Activated naive CD8-positive, alpha-beta T cell treated with anti-CD3 and anti-CD28 coated beads, Interleukin-2, amount 50 U/mL, for 24 hours (primary cell): ENCODE measurements at regions not wholly inside any gene's neighbourhood (a gene's known extent, or its start where the extent isn't known, plus 50 kb on each side); places are given as distances from the start of the nearest gene placed in this dataset.
"Not testable (repeated sequence)": the region's sequence is repeated elsewhere in the genome, so short reads cannot be mapped to it uniquely, and the experiment has no call there.

ENCODE experiments used
- ATAC-seq: fragments of 150-1000 bp; cut with Tn5 transposase; one replicate; pipeline ENCODE4 v1.10.0; 2021
- DNase-seq: peaks from one replicate; pipeline ENCODE4 v3.0.0; 2021
- H3K27ac Mint-ChIP-seq: one replicate; pipeline ENCODE4 v1.8.0; 2021; ENCODE audit warnings: mild to moderate bottlenecking, mixed read lengths
- H3K27me3 Mint-ChIP-seq: one replicate; pipeline ENCODE4 v1.8.0; 2021; ENCODE audit warnings: mixed read lengths
- H3K36me3 Mint-ChIP-seq: one replicate; pipeline ENCODE4 v1.8.0; 2021; ENCODE audit warnings: low read depth, mixed read lengths
- H3K4me1 Mint-ChIP-seq: one replicate; pipeline ENCODE4 v1.8.0; 2021; ENCODE audit warnings: mixed read lengths
- H3K4me3 Mint-ChIP-seq: one replicate; pipeline ENCODE4 v1.8.0; 2021; ENCODE audit warnings: mild to moderate bottlenecking, moderate library complexity, mixed read lengths
- H3K9me3 Mint-ChIP-seq: one replicate; pipeline ENCODE4 v1.8.0; 2021; ENCODE audit warnings: mixed read lengths

- Mint-ChIP-seq H3K4me1 (no peaks in the 10 kb centered on the region), H3K27me3 (peaks cover 3% of the 10 kb centered on the region), H3K9me3 (no peaks in the 10 kb centered on the region), H3K4me3 (no peak overlapping the region), H3K36me3 (no peaks in the 10 kb centered on the region), H3K27ac (no peak overlapping the region)
- DNase-seq (no peak), ATAC-seq (no peak)
Observed at GRCh38 chr1:201639826-201640225, 100.9 kb downstream of the NAV1 start.

GRCh38 chr1:201640624-201641023, 101.7 kb downstream of the NAV1 start:
- Mint-ChIP-seq H3K27ac (no peak overlapping the region), H3K4me3 (no peak overlapping the region), H3K4me1 (no peaks in the 10 kb centered on the region), H3K36me3 (no peaks in the 10 kb centered on the region), H3K27me3 (peaks cover 3% of the 10 kb centered on the region), H3K9me3 (no peaks in the 10 kb centered on the region)
- DNase-seq (no peak), ATAC-seq (no peak)

- no peak overlapping the region for H3K27ac Mint-ChIP-seq
- H3K9me3 Mint-ChIP-seq, result no peaks in the 10 kb centered on the region
- H3K4me1 Mint-ChIP-seq, result no peaks in the 10 kb centered on the region
- H3K4me3 Mint-ChIP-seq, result no peak overlapping the region
- peaks cover 5% of the 10 kb centered on the region for H3K27me3 Mint-ChIP-seq
- DNase-seq, result no peak
- ATAC-seq, result no peak
- H3K36me3 Mint-ChIP-seq, result no peaks in the 10 kb centered on the region
Observed at GRCh38 chr1:201641524-201642253, 102.8 kb downstream of the NAV1 start.

GRCh38 chr1:201643835-201644104, 104.8 kb downstream of the NAV1 start:
- Mint-ChIP-seq H3K9me3 (no peaks in the 10 kb centered on the region), H3K36me3 (no peaks in the 10 kb centered on the region), H3K4me1 (no peaks in the 10 kb centered on the region), H3K4me3 (no peak overlapping the region), H3K27ac (no peak overlapping the region), H3K27me3 (peaks cover 10% of the 10 kb centered on the region)
- ATAC-seq (no peak), DNase-seq (no peak)

GRCh38 chr1:201644197-201644596, 105.3 kb downstream of the NAV1 start:
- DNase-seq (no peak), ATAC-seq (no peak)
- no peaks in the 10 kb centered on the region for H3K36me3 Mint-ChIP-seq
- H3K4me3 Mint-ChIP-seq, result no peak overlapping the region
- no peaks in the 10 kb centered on the region for H3K9me3 Mint-ChIP-seq
- H3K27ac Mint-ChIP-seq, result no peak overlapping the region
- no peaks in the 10 kb centered on the region for H3K4me1 Mint-ChIP-seq
- H3K27me3 Mint-ChIP-seq, result peaks cover 10% of the 10 kb centered on the region

- not testable (repeated sequence) for ATAC-seq, DNase-seq, H3K36me3 Mint-ChIP-seq, H3K9me3 Mint-ChIP-seq, H3K4me1 Mint-ChIP-seq, H3K27ac Mint-ChIP-seq, H3K4me3 Mint-ChIP-seq
- peaks cover 17% of the 10 kb centered on the region for H3K27me3 Mint-ChIP-seq
Observed at GRCh38 chr1:201645000-201645399, 106.1 kb downstream of the NAV1 start.

GRCh38 chr1:201645956-201646355, 107.0 kb downstream of the NAV1 start:
- ATAC-seq (no peak), DNase-seq (no peak)
- H3K4me3 Mint-ChIP-seq, result no peak overlapping the region
- no peaks in the 10 kb centered on the region for H3K36me3 Mint-ChIP-seq
- H3K27me3 Mint-ChIP-seq, result peaks cover 23% of the 10 kb centered on the region
- no peaks in the 10 kb centered on the region for H3K9me3 Mint-ChIP-seq
- no peak overlapping the region for H3K27ac Mint-ChIP-seq
- H3K4me1 Mint-ChIP-seq, result no peaks in the 10 kb centered on the region

GRCh38 chr1:201646411-201647022, 107.6 kb downstream of the NAV1 start:
- H3K36me3 Mint-ChIP-seq, result no peaks in the 10 kb centered on the region
- H3K27me3 Mint-ChIP-seq, result peaks cover 27% of the 10 kb centered on the region
- no peak overlapping the region for H3K4me3 Mint-ChIP-seq
- H3K27ac Mint-ChIP-seq, result no peak overlapping the region
- no peaks in the 10 kb centered on the region for H3K4me1 Mint-ChIP-seq
- ATAC-seq, result no peak
- H3K9me3 Mint-ChIP-seq, result no peaks in the 10 kb centered on the region
- DNase-seq, result no peak

- Mint-ChIP-seq H3K4me3 (no peak overlapping the region), H3K4me1 (no peaks in the 10 kb centered on the region), H3K27ac (no peak overlapping the region), H3K36me3 (no peaks in the 10 kb centered on the region), H3K27me3 (peaks cover 32% of the 10 kb centered on the region), H3K9me3 (no peaks in the 10 kb centered on the region)
- ATAC-seq (no peak), DNase-seq (no peak)
Observed at GRCh38 chr1:201647094-201647493, 108.2 kb downstream of the NAV1 start.

GRCh38 chr1:201647722-201648065, 108.8 kb downstream of the NAV1 start:
- H3K4me3 Mint-ChIP-seq, result peak overlapping the region; percentile 4
- H3K4me1 Mint-ChIP-seq, result no peaks in the 10 kb centered on the region
- peaks cover 32% of the 10 kb centered on the region for H3K27me3 Mint-ChIP-seq

GRCh38 chr1:201648066-201648906, 109.4 kb downstream of the NAV1 start:
- ATAC-seq, result no peak
- Mint-ChIP-seq H3K27me3 (peaks cover 32% of the 10 kb centered on the region), H3K4me3 (no peak overlapping the region), H3K36me3 (no peaks in the 10 kb centered on the region), H3K9me3 (no peaks in the 10 kb centered on the region), H3K27ac (no peak overlapping the region), H3K4me1 (no peaks in the 10 kb centered on the region)
- DNase-seq, result no peak

More at GRCh38 chr1:201647722-201648065, 108.8 kb downstream of the NAV1 start:
- DNase-seq (no peak), ATAC-seq (no peak)
- Mint-ChIP-seq H3K36me3 (no peaks in the 10 kb centered on the region), H3K27ac (no peak overlapping the region), H3K9me3 (no peaks in the 10 kb centered on the region)

GRCh38 chr1:201648907-201649721, 110.2 kb downstream of the NAV1 start:
- DNase-seq, result no peak
- no peak overlapping the region for H3K27ac Mint-ChIP-seq
- H3K27me3 Mint-ChIP-seq, result peaks cover 32% of the 10 kb centered on the region
- H3K4me3 Mint-ChIP-seq, result no peak overlapping the region
- H3K36me3 Mint-ChIP-seq, result no peaks in the 10 kb centered on the region
- H3K4me1 Mint-ChIP-seq, result no peaks in the 10 kb centered on the region
- no peaks in the 10 kb centered on the region for H3K9me3 Mint-ChIP-seq
- no peak for ATAC-seq

- Mint-ChIP-seq H3K9me3 (no peaks in the 10 kb centered on the region), H3K36me3 (no peaks in the 10 kb centered on the region), H3K4me1 (no peaks in the 10 kb centered on the region), H3K27me3 (peaks cover 29% of the 10 kb centered on the region), H3K27ac (no peak overlapping the region), H3K4me3 (no peak overlapping the region)
- ATAC-seq (no peak), DNase-seq (peak; percentile 15)
Observed at GRCh38 chr1:201649761-201650622, 111.1 kb downstream of the NAV1 start.

- no peaks in the 10 kb centered on the region for H3K4me1 Mint-ChIP-seq
- ATAC-seq (no peak), DNase-seq (no peak)
- H3K27me3 Mint-ChIP-seq, result peaks cover 29% of the 10 kb centered on the region
- H3K4me3 Mint-ChIP-seq, result no peak overlapping the region
- H3K9me3 Mint-ChIP-seq, result no peaks in the 10 kb centered on the region
- no peaks in the 10 kb centered on the region for H3K36me3 Mint-ChIP-seq
- H3K27ac Mint-ChIP-seq, result no peak overlapping the region
Observed at GRCh38 chr1:201650623-201650933, 111.7 kb downstream of the NAV1 start.
